ENCODE measurements at regions not wholly inside any gene's neighbourhood (a gene's known extent, or its start where the extent isn't known, plus 50 kb on each side); places are given as distances from the start of the nearest gene placed in this dataset.
"Not testable (repeated sequence)": the region's sequence is repeated elsewhere in the genome, so short reads cannot be mapped to it uniquely, and the experiment has no call there.

GRCh38 chr4:49137961-49138360 is 151.9 kb downstream of the CWH43 start:
- H3K36me3 ChIP-seq (ENCODE audit: insufficient read depth in 1 of 2, low read depth in 1 of 2); H3K27me3 ChIP-seq (ENCODE audit: insufficient read depth in 3 of 3, low read length in 2 of 3); H3K4me3 ChIP-seq; H3K4me1 ChIP-seq; DNase-seq; intact Hi-C loops (cut with DNase I); H3K27ac ChIP-seq; H3K9me3 ChIP-seq: not testable (repeated sequence)
- peak; percentile 23 to 39 (median 32) for ATAC-seq
- 0 to 55% (median 49%) methylated on average over 4 to 6 of the region's 6 CpGs for WGBS, 3 donors

- intact Hi-C loops (cut with DNase I); H3K27ac ChIP-seq; H3K9me3 ChIP-seq; H3K4me3 ChIP-seq; H3K36me3 ChIP-seq (ENCODE audit: insufficient read depth in 1 of 2, low read depth in 1 of 2); H3K4me1 ChIP-seq; H3K27me3 ChIP-seq (ENCODE audit: insufficient read depth in 3 of 3, low read length in 2 of 3); DNase-seq: not testable (repeated sequence)
- 67 to 92% (median 81%) methylated on average over 1 to 5 of the region's 10 CpGs for WGBS, 3 donors
- peak in 3 of 4 donors; percentile 39 to 55 (median 49) for ATAC-seq
Measured at GRCh38 chr4:49138818-49139217, 152.7 kb downstream of the CWH43 start.

- H3K9me3 ChIP-seq; intact Hi-C loops (cut with DNase I); H3K27me3 ChIP-seq (ENCODE audit: insufficient read depth in 3 of 3, low read length in 2 of 3); H3K4me1 ChIP-seq; H3K4me3 ChIP-seq; DNase-seq; H3K36me3 ChIP-seq (ENCODE audit: insufficient read depth in 1 of 2, low read depth in 1 of 2); H3K27ac ChIP-seq: not testable (repeated sequence)
- 77% methylated on average over 7 of the region's 8 CpGs for WGBS, 3 donors
- peak; percentile 75 to 79 (median 76) for ATAC-seq
Measured at GRCh38 chr4:49139513-49139912, 153.4 kb downstream of the CWH43 start.

GRCh38 chr4:49140351-49140750 is 154.3 kb downstream of the CWH43 start:
- peak in 1 of 4 donors; percentile 24 for ATAC-seq
- 27 to 51% (median 45%) methylated on average over 7 to 8 of the region's 8 CpGs for WGBS, 3 donors
- H3K4me3 ChIP-seq; H3K27me3 ChIP-seq (ENCODE audit: insufficient read depth in 3 of 3, low read length in 2 of 3); H3K4me1 ChIP-seq; H3K36me3 ChIP-seq (ENCODE audit: insufficient read depth in 1 of 2, low read depth in 1 of 2); intact Hi-C loops (cut with DNase I); H3K9me3 ChIP-seq; H3K27ac ChIP-seq: not testable (repeated sequence)
- peak; percentile 53 to 66 for DNase-seq

GRCh38 chr4:49141955-49142354 is 155.9 kb downstream of the CWH43 start:
- intact Hi-C loops (cut with DNase I); H3K27me3 ChIP-seq (ENCODE audit: insufficient read depth in 3 of 3, low read length in 2 of 3); H3K36me3 ChIP-seq (ENCODE audit: insufficient read depth in 1 of 2, low read depth in 1 of 2); H3K9me3 ChIP-seq; H3K27ac ChIP-seq; H3K4me1 ChIP-seq; DNase-seq; H3K4me3 ChIP-seq: not testable (repeated sequence)
- peak; percentile 49 to 62 (median 56) for ATAC-seq
- WGBS, 3 donors: 44 to 77% (median 76%) methylated on average over 2 to 6 of the region's 8 CpGs

- ATAC-seq: peak; percentile 65 to 74 (median 67)
- 64 to 72% (median 70%) methylated on average over 7 of the region's 7 CpGs for WGBS, 3 donors
- H3K36me3 ChIP-seq (ENCODE audit: insufficient read depth in 1 of 2, low read depth in 1 of 2); DNase-seq; H3K4me1 ChIP-seq; H3K4me3 ChIP-seq; H3K27me3 ChIP-seq (ENCODE audit: insufficient read depth in 3 of 3, low read length in 2 of 3); intact Hi-C loops (cut with DNase I); H3K27ac ChIP-seq: not testable (repeated sequence)
- peaks cover 20% of the 10 kb centered on the region for H3K9me3 ChIP-seq
Measured at GRCh38 chr4:49147143-49147542, 161.1 kb downstream of the CWH43 start.

GRCh38 chr4:49147596-49147995 is 161.5 kb downstream of the CWH43 start:
- ATAC-seq; intact Hi-C loops (cut with DNase I); H3K4me3 ChIP-seq; H3K27ac ChIP-seq; DNase-seq; H3K27me3 ChIP-seq (ENCODE audit: insufficient read depth in 3 of 3, low read length in 2 of 3); H3K36me3 ChIP-seq (ENCODE audit: insufficient read depth in 1 of 2, low read depth in 1 of 2); H3K4me1 ChIP-seq: not testable (repeated sequence)
- 42 to 53% (median 52%) methylated on average over 6 of the region's 6 CpGs for WGBS, 3 donors
- H3K9me3 ChIP-seq: peaks cover 20% of the 10 kb centered on the region

- H3K36me3 ChIP-seq (ENCODE audit: insufficient read depth in 1 of 2, low read depth in 1 of 2); DNase-seq; H3K27ac ChIP-seq; H3K4me3 ChIP-seq; H3K27me3 ChIP-seq (ENCODE audit: insufficient read depth in 3 of 3, low read length in 2 of 3); H3K4me1 ChIP-seq; intact Hi-C loops (cut with DNase I): not testable (repeated sequence)
- peaks cover 20% of the 10 kb centered on the region for H3K9me3 ChIP-seq
- 62 to 69% (median 66%) methylated on average over 21 of the region's 21 CpGs for WGBS, 3 donors
- ATAC-seq: peak; percentile 89 to 93 (median 91)
Measured at GRCh38 chr4:49149006-49149975, 163.2 kb downstream of the CWH43 start.

GRCh38 chr4:49150351-49151083 is 164.4 kb downstream of the CWH43 start:
- H3K27ac ChIP-seq; intact Hi-C loops (cut with DNase I); H3K27me3 ChIP-seq (ENCODE audit: insufficient read depth in 3 of 3, low read length in 2 of 3); H3K4me3 ChIP-seq; DNase-seq; H3K4me1 ChIP-seq; H3K36me3 ChIP-seq (ENCODE audit: insufficient read depth in 1 of 2, low read depth in 1 of 2): not testable (repeated sequence)
- WGBS, 3 donors: 48 to 53% (median 50%) methylated on average over 10 of the region's 10 CpGs
- peaks cover 16% of the 10 kb centered on the region for H3K9me3 ChIP-seq
- peak; percentile 31 to 43 (median 37) for ATAC-seq

GRCh38 chr4:49153011-49153410 is 166.9 kb downstream of the CWH43 start:
- ATAC-seq: peak; percentile 40 to 48 (median 42)
- H3K4me3 ChIP-seq; intact Hi-C loops (cut with DNase I); H3K27me3 ChIP-seq (ENCODE audit: insufficient read depth in 3 of 3, low read length in 2 of 3); H3K27ac ChIP-seq; DNase-seq; H3K36me3 ChIP-seq (ENCODE audit: insufficient read depth in 1 of 2, low read depth in 1 of 2); H3K4me1 ChIP-seq: not testable (repeated sequence)
- 77 to 80% (median 79%) methylated on average over 11 of the region's 11 CpGs for WGBS, 3 donors
- peaks cover 14% of the 10 kb centered on the region for H3K9me3 ChIP-seq
